OCI-LY7 (cell line): ENCODE measurements at regions not wholly inside any gene's neighbourhood (a gene's known extent, or its start where the extent isn't known, plus 50 kb on each side); places are given as distances from the start of the nearest gene placed in this dataset.

Experiments
- BruUV-seq: library from RNA; stranded (reverse); fragments of 400-500 nt; replicated peaks from 2 replicates; lab custom pipeline; 2021; lab: Mats Ljungman, UMichigan
- CTCF ChIA-PET: fragments of 300-600 bp; sonication (Branson Sonifier 250); formaldehyde crosslinking; loops from one replicate; lab custom pipeline; 2022; ENCODE audit warnings: antibody characterized with exemption; ENCODE audit not compliant: unreplicated experiment; lab: Charles Lee
- POLR2A ChIA-PET: fragments of 300-600 bp; sonication (Branson Sonifier 250); formaldehyde crosslinking; loops from one replicate; lab custom pipeline; 2022; ENCODE audit warnings: antibody characterized with exemption; lab: Charles Lee
- DNase-seq: peaks from one replicate; pipeline ENCODE4 v3.0.0-alpha.2; 2015; ENCODE audit warnings: low spot score
- H2AFZ ChIP-seq: fragments of 200-600 bp; sonication (generic), shearing (Covaris generic); 2 replicates; pipeline ENCODE4 v1.6.1; 2014; ENCODE audit warnings: mild to moderate bottlenecking, antibody characterized with exemption, low read length, moderate library complexity
- H3K27ac ChIP-seq: fragments of 200-600 bp; sonication (generic); 2 replicates; pipeline ENCODE4 v1.5.1; 2014; ENCODE audit warnings: mixed run types, low read depth, mild to moderate bottlenecking, moderate library complexity, low read length, inconsistent platforms; ENCODE audit not compliant: poor library complexity, severe bottlenecking
- H3K36me3 ChIP-seq: fragments of 200-600 bp; sonication (generic); 2 replicates; pipeline ENCODE4 v1.6.1; 2014; ENCODE audit warnings: mild to moderate bottlenecking, antibody characterized with exemption, low read length, moderate library complexity, mixed read lengths; ENCODE audit not compliant: insufficient read depth
- H3K4me1 ChIP-seq: fragments of 200-600 bp; sonication (generic); 2 replicates; pipeline ENCODE4 v1.5.1; 2014; ENCODE audit warnings: mild to moderate bottlenecking, low read length; ENCODE audit not compliant: insufficient read depth, poor library complexity, severe bottlenecking
- H3K4me2 ChIP-seq: fragments of 200-600 bp; sonication (generic); 2 replicates; pipeline ENCODE4 v1.6.1; 2014; ENCODE audit warnings: mild to moderate bottlenecking, low read length
- H3K4me3 ChIP-seq: fragments of 200-600 bp; sonication (generic); 2 replicates; pipeline ENCODE4 v1.5.1; 2014; ENCODE audit warnings: mild to moderate bottlenecking, low read depth, low read length; ENCODE audit not compliant: poor library complexity, severe bottlenecking
- H3K79me2 ChIP-seq: fragments of 200-600 bp; sonication (generic); 2 replicates; pipeline ENCODE4 v1.6.1; 2016; ENCODE audit warnings: low read depth, mild to moderate bottlenecking, low read length, moderate library complexity, mixed read lengths; ENCODE audit not compliant: insufficient read depth
- H3K9me2 ChIP-seq: fragments of 200-600 bp; sonication (generic); 2 replicates; pipeline ENCODE4 v1.6.1; 2016; ENCODE audit warnings: mild to moderate bottlenecking, low read length, mixed read lengths; ENCODE audit not compliant: insufficient read depth
- H3K9me3 ChIP-seq: fragments of 200-600 bp; sonication (generic); 2 replicates; pipeline ENCODE4 v1.6.1; 2014; ENCODE audit warnings: mild to moderate bottlenecking, mixed run types, low read length, mixed read lengths
- H4K20me1 ChIP-seq: fragments of 200-600 bp; sonication (generic); 2 replicates; pipeline ENCODE4 v1.6.1; 2014; ENCODE audit warnings: mild to moderate bottlenecking, antibody characterized with exemption, low read length, moderate library complexity, mixed read lengths; ENCODE audit not compliant: insufficient read depth
- EZH2phosphoT487 ChIP-seq: fragments of 200-600 bp; sonication (generic); IDR thresholded peaks from 2 replicates; pipeline ENCODE4 v1.6.1; 2018; ENCODE audit warnings: low read depth, borderline replicate concordance, mild to moderate bottlenecking, mixed run types, antibody characterized with exemption, low read length, moderate library complexity, mixed read lengths
- intact Hi-C: fragments of 100-400 bp; cut with micrococcal nuclease; formaldehyde crosslinking; loops from one replicate; pipeline ENCODE4 v1.10.0; 2022; ENCODE audit not compliant: unreplicated experiment
- TF ChIP-seq, protein P1 (sequence below): fragments of 200-600 bp; sonication (generic); conservative IDR thresholded peaks from 2 replicates; pipeline ENCODE4 v1.5.1; 2014; ENCODE audit warnings: mild to moderate bottlenecking, antibody characterized with exemption, low read length, moderate library complexity, mixed read lengths

DNA sequence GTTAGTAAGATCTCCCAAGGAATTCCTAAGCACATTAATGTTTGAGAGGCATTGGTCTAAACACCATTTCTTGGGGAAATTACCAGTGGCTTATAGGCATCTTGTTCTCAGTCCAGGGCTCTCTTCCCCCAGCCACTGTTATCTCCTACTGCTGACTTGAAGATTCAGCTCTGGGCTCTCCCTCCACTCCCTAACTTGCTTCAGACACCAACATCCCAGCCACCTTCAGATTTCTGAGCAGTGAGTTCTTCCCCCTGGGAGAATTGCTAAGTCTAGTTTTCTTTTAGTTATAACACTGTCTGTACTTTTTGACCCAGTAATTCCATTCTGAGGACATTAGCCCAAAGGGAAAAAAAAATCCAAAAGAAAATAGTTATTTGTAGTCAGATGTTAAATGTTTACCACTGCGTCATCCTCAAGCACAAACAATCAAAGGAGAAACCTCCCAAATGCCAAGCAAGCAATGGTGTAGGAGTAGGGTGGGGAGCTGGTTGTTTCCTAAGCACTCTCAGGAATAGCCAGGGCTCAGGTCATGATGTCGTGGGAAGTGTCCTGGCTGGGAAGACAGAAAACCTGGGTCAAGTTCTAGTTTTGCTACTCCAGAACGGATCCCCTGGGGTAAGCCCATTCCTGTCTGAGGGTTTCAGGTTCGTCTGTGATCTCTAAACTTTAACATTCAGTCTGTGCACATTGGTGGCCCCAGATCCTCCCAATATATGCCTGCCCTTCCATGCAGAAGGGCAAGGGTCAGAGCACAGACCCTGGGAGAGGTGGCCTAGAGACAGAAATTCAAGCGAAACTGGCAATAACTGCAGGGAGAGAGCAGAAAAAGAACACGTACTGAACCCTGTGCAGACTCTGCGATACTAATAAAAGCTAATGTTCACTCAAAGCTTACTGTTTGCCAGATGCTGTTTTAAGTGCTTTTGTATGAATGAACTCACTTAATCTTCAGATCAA, 191.1 kb upstream of the FGGY start:
- no peak for DNase-seq
- H3K4me3 ChIP-seq, result no peak overlapping the region
- H4K20me1 ChIP-seq, result no peaks in the 10 kb centered on the region
- no peaks in the 10 kb centered on the region for H3K4me1 ChIP-seq
- ChIA-PET POLR2A (no interaction called here), CTCF (no interaction called here)
- H3K9me3 ChIP-seq, result no peaks in the 10 kb centered on the region
- no TSS peak for BruUV-seq
- intact Hi-C loops, result no loop called here
- no peak overlapping the region for H3K4me2 ChIP-seq
- TF ChIP-seq EZH2phosphoT487, result no peak
- TF ChIP-seq, protein P1, sequence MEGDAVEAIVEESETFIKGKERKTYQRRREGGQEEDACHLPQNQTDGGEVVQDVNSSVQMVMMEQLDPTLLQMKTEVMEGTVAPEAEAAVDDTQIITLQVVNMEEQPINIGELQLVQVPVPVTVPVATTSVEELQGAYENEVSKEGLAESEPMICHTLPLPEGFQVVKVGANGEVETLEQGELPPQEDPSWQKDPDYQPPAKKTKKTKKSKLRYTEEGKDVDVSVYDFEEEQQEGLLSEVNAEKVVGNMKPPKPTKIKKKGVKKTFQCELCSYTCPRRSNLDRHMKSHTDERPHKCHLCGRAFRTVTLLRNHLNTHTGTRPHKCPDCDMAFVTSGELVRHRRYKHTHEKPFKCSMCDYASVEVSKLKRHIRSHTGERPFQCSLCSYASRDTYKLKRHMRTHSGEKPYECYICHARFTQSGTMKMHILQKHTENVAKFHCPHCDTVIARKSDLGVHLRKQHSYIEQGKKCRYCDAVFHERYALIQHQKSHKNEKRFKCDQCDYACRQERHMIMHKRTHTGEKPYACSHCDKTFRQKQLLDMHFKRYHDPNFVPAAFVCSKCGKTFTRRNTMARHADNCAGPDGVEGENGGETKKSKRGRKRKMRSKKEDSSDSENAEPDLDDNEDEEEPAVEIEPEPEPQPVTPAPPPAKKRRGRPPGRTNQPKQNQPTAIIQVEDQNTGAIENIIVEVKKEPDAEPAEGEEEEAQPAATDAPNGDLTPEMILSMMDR, result no peak
- no peak overlapping the region for H3K27ac ChIP-seq
- no peaks in the 10 kb centered on the region for H3K36me3 ChIP-seq
- no peak overlapping the region for H2AFZ ChIP-seq
- H3K9me2 ChIP-seq, result no peaks in the 10 kb centered on the region
- no peaks in the 10 kb centered on the region for H3K79me2 ChIP-seq

DNA sequence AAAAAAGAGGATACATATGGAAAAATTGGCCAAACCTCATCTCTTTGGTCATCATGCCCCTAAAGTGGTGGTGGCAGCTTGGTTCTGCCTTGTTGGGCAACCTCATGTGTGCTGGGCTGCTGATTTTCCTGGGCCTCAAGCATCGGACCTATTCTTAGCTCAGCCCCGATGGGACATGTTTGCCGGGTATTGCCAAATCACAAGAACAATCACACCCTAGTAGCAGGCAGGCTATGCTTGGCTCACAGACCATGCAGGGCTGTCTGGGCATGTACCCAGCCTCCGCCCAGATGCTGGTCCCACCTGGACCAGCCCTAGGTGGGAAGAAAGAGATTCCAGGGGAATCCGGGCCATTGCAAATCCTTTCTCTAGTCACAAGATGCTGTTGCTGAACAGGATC, 189.4 kb upstream of the FGGY start:
- H3K4me3 ChIP-seq, result no peak overlapping the region
- intact Hi-C loops, result no loop called here
- no peaks in the 10 kb centered on the region for H3K36me3 ChIP-seq
- no peaks in the 10 kb centered on the region for H3K79me2 ChIP-seq
- BruUV-seq, result no TSS peak
- H2AFZ ChIP-seq, result no peak overlapping the region
- ChIA-PET POLR2A (interaction anchor here (0.6 to 0.7 kb wide), 2 partner anchors 88 to 350 kb away, joined by 6 to 9 read pairs; no protein-coding TSS in a partner anchor), CTCF (no interaction called here)
- H3K4me2 ChIP-seq, result no peak overlapping the region
- DNase-seq, result no peak
- H4K20me1 ChIP-seq, result no peaks in the 10 kb centered on the region
- H3K9me2 ChIP-seq, result no peaks in the 10 kb centered on the region
- no peak for TF ChIP-seq EZH2phosphoT487
- TF ChIP-seq, protein P1, result no peak
- H3K27ac ChIP-seq, result no peak overlapping the region
- H3K4me1 ChIP-seq, result no peaks in the 10 kb centered on the region
- no peaks in the 10 kb centered on the region for H3K9me3 ChIP-seq

DNA sequence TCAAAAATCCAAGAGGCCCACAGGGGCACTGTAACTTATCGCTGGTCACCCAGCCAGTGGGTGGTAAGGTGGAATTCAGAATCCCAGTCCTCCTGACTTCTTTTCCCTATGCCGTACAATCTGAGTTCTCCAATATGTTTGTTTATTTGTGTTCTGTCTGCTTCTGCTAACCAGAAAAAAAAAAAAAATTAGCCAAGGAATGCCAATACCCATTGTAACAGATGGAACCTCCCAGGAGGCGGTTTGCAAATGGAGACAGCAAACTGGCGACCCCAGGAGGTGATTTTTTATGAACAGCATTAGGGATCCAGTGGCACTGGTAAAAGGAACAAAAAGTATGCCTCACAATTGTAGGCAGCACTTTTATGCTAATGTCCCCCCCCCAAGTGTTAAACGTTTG, 189.0 kb upstream of the FGGY start:
- H3K9me3 ChIP-seq, result no peaks in the 10 kb centered on the region
- H3K4me1 ChIP-seq, result no peaks in the 10 kb centered on the region
- H4K20me1 ChIP-seq, result no peaks in the 10 kb centered on the region
- H3K4me3 ChIP-seq, result no peak overlapping the region
- no peak for TF ChIP-seq EZH2phosphoT487
- TF ChIP-seq, protein P1, result no peak; the same call in 1 of the 2 replicates
- H3K79me2 ChIP-seq, result no peaks in the 10 kb centered on the region
- intact Hi-C loops, result no loop called here
- no peaks in the 10 kb centered on the region for H3K36me3 ChIP-seq
- H2AFZ ChIP-seq, result no peak overlapping the region
- no peak overlapping the region for H3K4me2 ChIP-seq
- no peak overlapping the region for H3K27ac ChIP-seq
- no peaks in the 10 kb centered on the region for H3K9me2 ChIP-seq
- no TSS peak for BruUV-seq
- no peak for DNase-seq
- ChIA-PET POLR2A (no interaction called here), CTCF (no interaction called here)
